ENCODE measurements at regions not wholly inside any gene's neighbourhood (a gene's known extent, or its start where the extent isn't known, plus 50 kb on each side); places are given as distances from the start of the nearest gene placed in this dataset.
A peak's percentile ranks its signal among the peaks of the same experiment; 100 is the strongest.

DNA sequence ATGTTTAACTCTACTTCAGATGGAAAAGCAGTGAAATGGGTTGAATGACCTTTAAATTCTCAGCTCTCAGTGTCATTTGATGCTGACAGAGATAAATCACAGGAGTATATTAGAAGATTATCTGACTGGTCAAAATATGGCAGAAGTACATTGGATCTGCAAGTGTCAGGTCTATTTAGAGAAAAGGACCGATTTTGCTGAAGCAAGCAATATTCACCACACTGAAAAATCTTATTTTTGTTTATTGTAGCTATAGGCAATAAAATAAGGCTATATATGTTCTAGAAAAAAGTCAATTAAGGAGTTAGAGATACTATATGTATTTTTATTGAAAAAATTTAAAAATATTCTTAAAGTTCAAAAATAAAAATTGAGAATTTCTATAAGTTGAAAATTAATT lies 325.3 kb downstream of the CXXC4 start:
- DNase-seq (no peak), ATAC-seq (no peak)
- intact Hi-C loops (cut with DNase I) = no loop called here

DNA sequence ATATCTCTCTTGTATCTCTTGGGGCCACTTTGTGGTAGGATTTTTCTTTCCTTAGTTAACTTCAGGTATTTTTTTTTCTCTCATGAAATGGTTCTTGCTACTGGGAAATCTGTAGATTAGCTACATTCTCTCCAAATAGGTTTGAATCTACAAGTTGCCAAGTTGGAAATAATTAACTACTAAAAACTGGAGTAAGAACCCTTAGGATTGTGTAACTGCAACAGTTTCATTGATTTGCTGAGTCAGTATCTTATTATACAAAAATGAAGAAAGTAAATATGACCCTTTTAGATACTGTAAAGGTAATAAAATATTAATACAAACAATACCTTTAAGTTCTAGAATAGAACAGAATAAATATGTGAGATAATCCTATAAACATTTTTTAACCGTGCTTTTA lies 327.9 kb downstream of the CXXC4 start:
- no peak for DNase-seq
- ATAC-seq = no peak
- intact Hi-C loops (cut with DNase I) = no loop called here

- DNase-seq = no peak
- intact Hi-C loops (cut with DNase I) = no loop called here
- ATAC-seq = no peak
These were observed 330.9 kb downstream of the CXXC4 start for GRCh38 chr4:104163820-104164219.

DNA sequence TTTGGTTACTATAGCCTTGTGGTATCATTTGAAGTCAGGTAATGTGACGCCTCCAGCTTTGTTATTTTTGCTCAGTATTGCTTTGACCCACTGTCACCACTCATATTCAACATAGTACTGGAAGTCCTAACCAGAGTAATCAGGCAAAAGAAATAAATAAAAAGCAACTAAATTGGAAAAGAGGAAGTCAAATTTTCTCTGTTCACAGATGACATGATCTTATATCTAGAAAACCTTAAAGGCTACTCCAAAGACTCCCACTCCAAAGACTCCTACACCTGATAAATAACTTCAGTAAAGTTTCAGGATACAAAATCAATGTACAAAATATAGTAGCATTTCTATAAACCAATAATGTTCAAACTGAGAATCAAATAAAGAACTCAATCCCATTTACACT lies 348.6 kb downstream of the CXXC4 start:
- no peak for DNase-seq
- no peak for ATAC-seq
- intact Hi-C loops (cut with DNase I) = no loop called here

DNA sequence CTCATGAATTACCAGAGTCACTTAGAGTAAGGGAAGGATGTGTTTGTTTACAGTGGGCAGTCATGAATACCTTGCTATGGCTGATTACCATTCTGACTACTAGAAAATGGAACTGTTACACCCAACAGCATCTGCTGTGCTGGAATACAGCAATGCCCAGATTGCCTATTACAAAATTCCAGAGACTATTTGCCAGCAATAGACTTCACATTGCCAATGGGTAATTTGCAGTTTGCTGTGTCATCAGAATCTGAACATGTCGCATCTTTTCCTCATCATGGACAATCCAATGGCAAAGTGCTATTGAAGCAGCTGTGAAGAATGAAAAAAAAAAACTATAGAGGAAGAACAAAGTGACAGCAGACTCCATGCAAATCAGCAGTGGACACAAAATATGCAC lies 356.6 kb downstream of the CXXC4 start:
- DNase-seq (no peak), ATAC-seq (no peak)
- intact Hi-C loops (cut with DNase I) = no loop called here

GRCh38 chr4:104129243-104129642 lies 365.5 kb downstream of the CXXC4 start:
- DNase-seq = no peak
- no peak for ATAC-seq
- intact Hi-C loops (cut with DNase I) = no loop called here

DNA sequence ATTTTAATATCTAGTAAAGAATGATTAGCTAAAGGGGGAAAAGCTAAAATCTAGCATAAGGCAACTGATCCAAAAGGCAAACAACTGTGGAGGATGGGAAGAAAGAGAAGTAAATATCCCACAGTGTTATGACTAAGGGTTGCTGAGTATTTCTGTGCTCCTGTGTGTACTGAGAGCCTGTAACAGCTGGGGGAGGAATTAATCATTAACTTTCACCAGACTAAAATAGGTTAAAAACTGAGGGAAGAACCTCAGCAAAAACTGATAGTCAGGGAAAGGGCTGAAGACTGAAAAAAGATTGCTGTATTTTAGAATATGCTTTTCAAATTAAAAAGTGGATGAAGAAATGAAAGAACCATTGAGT lies 365.9 kb downstream of the CXXC4 start:
- no peak for ATAC-seq
- intact Hi-C loops (cut with DNase I) = no loop called here
- no peak for DNase-seq

GRCh38 chr4:104128031-104128849 lies 366.5 kb downstream of the CXXC4 start:
- ATAC-seq (no peak), DNase-seq (no peak)
- intact Hi-C loops (cut with DNase I) = no loop called here

DNA sequence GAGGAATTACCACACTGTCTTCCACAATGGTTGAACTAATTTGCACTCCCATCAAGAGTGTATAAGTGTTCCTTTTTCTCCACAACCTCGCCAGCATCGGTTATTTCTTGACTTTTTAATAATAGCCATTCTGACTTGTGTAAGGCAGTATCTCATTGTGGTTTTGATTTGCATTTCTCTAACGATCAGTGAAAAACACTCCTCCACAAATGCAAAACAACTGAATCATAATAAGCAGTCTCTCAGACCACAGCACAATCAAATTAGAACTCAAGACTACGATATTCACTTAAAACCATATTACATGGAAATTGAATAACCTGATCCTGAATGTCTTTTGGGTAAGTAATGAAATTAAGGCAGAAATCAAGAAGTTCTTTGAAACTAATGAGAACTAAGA lies 371.7 kb downstream of the CXXC4 start:
- DNase-seq (no peak), ATAC-seq (no peak)
- intact Hi-C loops (cut with DNase I) = no loop called here

DNA sequence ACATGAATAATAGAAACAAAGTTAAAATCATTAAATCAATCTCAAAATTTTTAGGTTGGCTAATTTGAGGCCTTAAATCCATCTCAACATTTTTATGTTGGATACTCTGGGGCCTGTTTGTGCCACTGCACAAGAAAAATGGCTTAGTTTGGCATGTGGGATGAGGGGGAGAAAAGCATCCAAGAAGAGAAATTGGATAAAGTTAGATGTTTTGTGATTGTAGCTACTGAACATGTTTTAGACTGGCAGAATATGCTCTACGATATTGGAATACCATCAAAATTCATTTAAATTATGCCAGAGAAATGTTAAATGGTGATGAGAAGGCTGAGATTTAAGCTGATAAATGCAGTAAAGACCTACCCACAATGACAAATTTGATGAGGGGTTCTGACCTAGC lies 376.9 kb downstream of the CXXC4 start:
- DNase-seq (no peak), ATAC-seq (no peak)
- intact Hi-C loops (cut with DNase I) = no loop called here

- no peak for ATAC-seq
- intact Hi-C loops (cut with DNase I) = no loop called here
- no peak for DNase-seq
These were observed 380.8 kb downstream of the CXXC4 start for GRCh38 chr4:104113850-104114249.

DNA sequence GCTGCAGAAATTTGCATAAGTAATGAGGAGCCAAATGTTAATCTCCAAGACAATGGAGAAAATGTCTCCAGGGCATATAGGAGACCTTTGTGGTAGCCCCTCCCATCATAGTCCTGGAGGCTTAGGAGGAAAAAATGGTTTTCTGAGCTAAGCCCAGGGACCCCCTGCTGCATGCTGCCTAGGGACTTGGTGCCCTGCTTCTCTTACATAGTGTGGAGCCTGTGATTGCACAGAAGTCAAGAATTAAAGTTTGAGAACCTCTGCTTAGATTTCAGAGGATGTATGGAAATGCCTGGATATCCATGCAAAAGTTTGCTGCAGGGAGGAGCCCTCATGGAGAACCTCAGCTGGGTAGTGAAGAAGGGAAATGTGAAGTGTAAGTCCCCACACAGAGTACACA lies 379.4 kb upstream of the TACR3 start:
- ATAC-seq (no peak), DNase-seq (no peak)
- intact Hi-C loops (cut with DNase I) = no loop called here

- ATAC-seq (no peak), DNase-seq (no peak)
- intact Hi-C loops (cut with DNase I) = no loop called here
These were observed 373.5 kb upstream of the TACR3 start for GRCh38 chr4:104093247-104093646.

DNA sequence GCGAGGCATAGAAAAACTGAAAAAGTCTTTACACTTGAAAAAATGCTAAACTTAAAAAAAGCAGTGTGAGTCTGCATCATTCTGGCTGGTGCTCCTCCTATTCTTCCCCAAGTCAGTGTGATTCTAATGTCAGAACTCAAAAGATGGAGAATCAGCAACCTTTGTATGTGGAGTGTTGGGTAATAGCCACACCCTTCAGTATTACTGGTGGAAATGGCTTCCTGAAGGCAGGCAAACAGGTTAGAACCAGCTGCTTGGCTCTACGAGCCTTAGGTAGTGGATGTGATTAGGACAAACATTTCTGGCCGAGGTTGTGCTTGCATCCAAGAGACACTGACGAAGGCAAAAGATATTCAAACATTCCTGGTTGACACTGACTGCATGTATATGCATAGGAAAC lies 353.4 kb upstream of the TACR3 start:
- DNase-seq (no peak), ATAC-seq (no peak)
- intact Hi-C loops (cut with DNase I) = no loop called here

- ATAC-seq = no peak
- intact Hi-C loops (cut with DNase I) = loop anchor here (5.0 kb wide), 2 partner anchors 466 to 796 kb away; no protein-coding TSS in a partner anchor
- no peak for DNase-seq
These were observed 346.7 kb upstream of the TACR3 start for GRCh38 chr4:104066533-104066932.

GRCh38 chr4:104064646-104065577 lies 345.1 kb upstream of the TACR3 start:
- intact Hi-C loops (cut with DNase I) = loop anchor here (2.0 to 5.0 kb wide), 3 partner anchors 467 to 797 kb away; no protein-coding TSS in a partner anchor
- DNase-seq = peak; percentile 28
- ATAC-seq = peak; percentile 60 to 80

GRCh38 chr4:104063341-104063740 lies 343.6 kb upstream of the TACR3 start:
- intact Hi-C loops (cut with DNase I) = no loop called here
- ATAC-seq = no peak
- DNase-seq = no peak

- ATAC-seq = no peak
- intact Hi-C loops (cut with DNase I) = no loop called here
These were observed 324.6 kb upstream of the TACR3 start for GRCh38 chr4:104044369-104044768.

GRCh38 chr4:104032896-104033295 lies 313.1 kb upstream of the TACR3 start:
- DNase-seq = no peak
- no peak for ATAC-seq
- intact Hi-C loops (cut with DNase I) = no loop called here

More at GRCh38 chr4:104044369-104044768, 324.6 kb upstream of the TACR3 start:
- DNase-seq = no peak

DNA sequence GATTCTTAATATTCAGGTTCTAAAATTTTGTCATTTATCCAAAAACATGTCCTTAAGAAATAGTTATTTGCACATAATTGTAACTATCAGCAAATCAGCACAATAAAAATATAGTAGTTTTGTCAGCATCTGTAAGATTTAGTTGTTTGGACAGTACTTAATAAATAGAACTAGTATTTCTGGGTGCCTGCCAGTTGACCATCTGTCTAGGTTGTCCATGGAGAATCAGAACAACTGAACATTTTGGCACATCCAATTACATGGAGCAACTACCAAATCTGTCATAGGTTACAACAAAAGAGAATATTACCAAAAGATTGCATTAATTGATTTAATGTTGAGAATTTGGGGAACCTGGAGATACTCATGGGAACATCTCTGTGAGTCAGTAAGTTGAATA lies 305.5 kb upstream of the TACR3 start:
- intact Hi-C loops (cut with DNase I) = no loop called here
- ATAC-seq (no peak), DNase-seq (no peak)
